ENCODE measurements at regions not wholly inside any gene's neighbourhood (a gene's known extent, or its start where the extent isn't known, plus 50 kb on each side); places are given as distances from the start of the nearest gene placed in this dataset.
A peak's percentile ranks its signal among the peaks of the same experiment; 100 is the strongest.

GRCh38 chr6:91804981-91805380 lies 1218.1 kb upstream of the MAP3K7 start:
- DNase-seq (ENCODE audit: low read depth), result no peak

- DNase-seq (ENCODE audit: low read depth), result no peak
Measured at GRCh38 chr6:91802431-91802830, 1215.6 kb upstream of the MAP3K7 start.

GRCh38 chr6:91796603-91797002 lies 1209.7 kb upstream of the MAP3K7 start:
- no peak for DNase-seq (ENCODE audit: low read depth)

- no peak for DNase-seq (ENCODE audit: low read depth)
Measured at GRCh38 chr6:91788501-91788900, 1201.6 kb upstream of the MAP3K7 start.

- DNase-seq (ENCODE audit: low read depth), result no peak
Measured at GRCh38 chr6:91786474-91787184, 1199.8 kb upstream of the MAP3K7 start.

- no peak for DNase-seq (ENCODE audit: low read depth)
Measured at GRCh38 chr6:91782802-91783201, 1195.9 kb upstream of the MAP3K7 start.

- DNase-seq (ENCODE audit: low read depth), result no peak
Measured at GRCh38 chr6:91781946-91782345, 1195.1 kb upstream of the MAP3K7 start.

GRCh38 chr6:91780270-91780669 lies 1193.4 kb upstream of the MAP3K7 start:
- DNase-seq (ENCODE audit: low read depth), result no peak

- DNase-seq (ENCODE audit: low read depth), result no peak
Measured at GRCh38 chr6:91761621-91762020, 1174.7 kb upstream of the MAP3K7 start.

GRCh38 chr6:91754691-91755090 lies 1167.8 kb upstream of the MAP3K7 start:
- no peak for DNase-seq (ENCODE audit: low read depth)

- no peak for DNase-seq (ENCODE audit: low read depth)
Measured at GRCh38 chr6:91751526-91751925, 1164.7 kb upstream of the MAP3K7 start.

GRCh38 chr6:91744566-91744965 lies 1157.7 kb upstream of the MAP3K7 start:
- no peak for DNase-seq (ENCODE audit: low read depth)

- no peak for DNase-seq (ENCODE audit: low read depth)
Measured at GRCh38 chr6:91743756-91744155, 1156.9 kb upstream of the MAP3K7 start.

- no peak for DNase-seq (ENCODE audit: low read depth)
Measured at GRCh38 chr6:91731939-91732338, 1145.1 kb upstream of the MAP3K7 start.

- DNase-seq (ENCODE audit: low read depth), result no peak
Measured at GRCh38 chr6:91730710-91731109, 1143.8 kb upstream of the MAP3K7 start.

GRCh38 chr6:91720324-91720723 lies 1133.5 kb upstream of the MAP3K7 start:
- no peak for DNase-seq (ENCODE audit: low read depth)

- no peak for DNase-seq (ENCODE audit: low read depth)
Measured at GRCh38 chr6:91719414-91719813, 1132.5 kb upstream of the MAP3K7 start.

- DNase-seq (ENCODE audit: low read depth), result no peak
Measured at GRCh38 chr6:91718198-91718597, 1131.3 kb upstream of the MAP3K7 start.

- DNase-seq (ENCODE audit: low read depth), result no peak
Measured at GRCh38 chr6:91717094-91717493, 1130.2 kb upstream of the MAP3K7 start.

GRCh38 chr6:91716361-91716760 lies 1129.5 kb upstream of the MAP3K7 start:
- DNase-seq (ENCODE audit: low read depth), result peak; percentile 37

GRCh38 chr6:91715171-91715805 lies 1128.4 kb upstream of the MAP3K7 start:
- no peak for DNase-seq (ENCODE audit: low read depth)

- no peak for DNase-seq (ENCODE audit: low read depth)
Measured at GRCh38 chr6:91713911-91714310, 1127.0 kb upstream of the MAP3K7 start.

- no peak for DNase-seq (ENCODE audit: low read depth)
Measured at GRCh38 chr6:91711518-91711917, 1124.6 kb upstream of the MAP3K7 start.

GRCh38 chr6:91710342-91710741 lies 1123.5 kb upstream of the MAP3K7 start:
- no peak for DNase-seq (ENCODE audit: low read depth)
